C4-2B (cell line): ENCODE measurements at regions not wholly inside any gene's neighbourhood (a gene's known extent, or its start where the extent isn't known, plus 50 kb on each side); places are given as distances from the start of the nearest gene placed in this dataset.

Experiments
- CTCF ChIP-seq: fragments of 450-650 bp; conservative IDR thresholded peaks from 2 replicates; pipeline ENCODE4 v1.5.1; 2017; ENCODE audit warnings: mild to moderate bottlenecking
- ZFX ChIP-seq: fragments of 450-650 bp; IDR thresholded peaks from 2 replicates; pipeline ENCODE4 v1.6.1; 2017

- TF ChIP-seq CTCF (no peak), ZFX (no peak)
Observed at GRCh38 chr1:208599063-208599462, 354.9 kb upstream of the PLXNA2 start.
